WERI-Rb-1 (cell line): ENCODE measurements at regions not wholly inside any gene's neighbourhood (a gene's known extent, or its start where the extent isn't known, plus 50 kb on each side); places are given as distances from the start of the nearest gene placed in this dataset.

Experiments
- DNase-seq: peaks from one replicate; pipeline ENCODE4 v3.0.0-alpha.2; 2020
- H3K27ac ChIP-seq: fragments of 250-450 bp; sonication (Bioruptor Pico); 2 replicates; pipeline ENCODE4 v1.5.1; 2020; ENCODE audit warnings: mild to moderate bottlenecking, moderate library complexity
- H3K27me3 ChIP-seq: fragments of 250-450 bp; sonication (Bioruptor Pico); 2 replicates; pipeline ENCODE4 v1.5.1; 2021; ENCODE audit warnings: mild to moderate bottlenecking, low read depth, moderate library complexity; ENCODE audit not compliant: insufficient read depth, severe bottlenecking
- H3K36me3 ChIP-seq: fragments of 250-450 bp; sonication (Bioruptor Pico); 2 replicates; pipeline ENCODE4 v1.5.1; 2020; ENCODE audit warnings: mild to moderate bottlenecking, moderate library complexity
- H3K4me3 ChIP-seq: 2 replicates; pipeline ENCODE4 v1.5.1; 2011; ENCODE audit warnings: low read depth, mild to moderate bottlenecking, control low read depth, low read length
- H3K9me3 ChIP-seq: fragments of 250-450 bp; sonication (Bioruptor Pico); 2 replicates; pipeline ENCODE4 v1.5.1; 2021; ENCODE audit warnings: mild to moderate bottlenecking, moderate library complexity; ENCODE audit not compliant: severe bottlenecking
- TF ChIP-seq, protein P1 (sequence below): IDR thresholded peaks from 2 replicates; pipeline ENCODE4 v1.5.1; 2011; ENCODE audit warnings: low read depth, mild to moderate bottlenecking, control low read depth, inconsistent platforms, low read length

DNA sequence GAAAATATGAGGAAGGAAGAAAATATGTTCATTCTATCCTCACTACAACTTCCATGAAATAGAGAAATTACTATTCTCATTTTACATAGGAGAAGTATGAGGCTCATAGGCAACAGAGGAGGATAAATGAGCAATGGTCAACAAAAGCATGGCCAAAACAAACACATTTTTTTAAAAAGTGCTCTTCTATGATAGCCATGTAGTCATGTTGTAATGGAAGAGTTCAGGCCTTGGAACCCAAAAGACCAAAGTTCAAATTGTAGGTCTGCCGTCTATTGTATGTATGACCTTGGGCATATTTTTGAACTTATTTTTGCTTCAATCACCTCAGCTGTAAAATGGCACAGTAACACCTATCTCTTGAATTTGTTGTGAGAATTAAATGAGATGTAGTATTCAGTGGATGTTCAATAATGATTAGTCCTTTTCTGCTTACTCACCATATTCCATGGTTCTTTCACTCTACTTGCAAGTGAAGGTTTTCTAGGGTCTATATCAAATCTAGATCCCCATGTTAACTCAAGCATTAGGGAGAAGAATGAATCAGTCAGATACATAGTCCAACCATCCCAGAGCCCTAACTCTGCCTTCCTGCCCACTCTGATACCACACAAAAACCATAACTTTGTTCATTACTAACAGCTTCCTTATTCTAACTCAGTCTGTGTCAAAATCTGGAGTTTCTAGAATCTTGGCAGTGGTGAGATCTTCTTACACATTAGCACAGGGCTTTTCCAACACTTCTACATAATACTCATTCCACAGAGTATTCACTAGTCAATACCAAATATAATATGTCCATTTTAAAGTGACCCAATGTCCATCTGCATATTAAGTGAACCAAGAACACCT lies 353.2 kb downstream of the PLPP3 start:
- Histone ChIP-seq H3K27ac (no peak overlapping the region), H3K27me3 (no peaks in the 10 kb centered on the region), H3K36me3 (no peaks in the 10 kb centered on the region), H3K4me3 (no peak overlapping the region), H3K9me3 (no peaks in the 10 kb centered on the region)
- TF ChIP-seq, protein P1, sequence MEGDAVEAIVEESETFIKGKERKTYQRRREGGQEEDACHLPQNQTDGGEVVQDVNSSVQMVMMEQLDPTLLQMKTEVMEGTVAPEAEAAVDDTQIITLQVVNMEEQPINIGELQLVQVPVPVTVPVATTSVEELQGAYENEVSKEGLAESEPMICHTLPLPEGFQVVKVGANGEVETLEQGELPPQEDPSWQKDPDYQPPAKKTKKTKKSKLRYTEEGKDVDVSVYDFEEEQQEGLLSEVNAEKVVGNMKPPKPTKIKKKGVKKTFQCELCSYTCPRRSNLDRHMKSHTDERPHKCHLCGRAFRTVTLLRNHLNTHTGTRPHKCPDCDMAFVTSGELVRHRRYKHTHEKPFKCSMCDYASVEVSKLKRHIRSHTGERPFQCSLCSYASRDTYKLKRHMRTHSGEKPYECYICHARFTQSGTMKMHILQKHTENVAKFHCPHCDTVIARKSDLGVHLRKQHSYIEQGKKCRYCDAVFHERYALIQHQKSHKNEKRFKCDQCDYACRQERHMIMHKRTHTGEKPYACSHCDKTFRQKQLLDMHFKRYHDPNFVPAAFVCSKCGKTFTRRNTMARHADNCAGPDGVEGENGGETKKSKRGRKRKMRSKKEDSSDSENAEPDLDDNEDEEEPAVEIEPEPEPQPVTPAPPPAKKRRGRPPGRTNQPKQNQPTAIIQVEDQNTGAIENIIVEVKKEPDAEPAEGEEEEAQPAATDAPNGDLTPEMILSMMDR: no peak
- DNase-seq: no peak

DNA sequence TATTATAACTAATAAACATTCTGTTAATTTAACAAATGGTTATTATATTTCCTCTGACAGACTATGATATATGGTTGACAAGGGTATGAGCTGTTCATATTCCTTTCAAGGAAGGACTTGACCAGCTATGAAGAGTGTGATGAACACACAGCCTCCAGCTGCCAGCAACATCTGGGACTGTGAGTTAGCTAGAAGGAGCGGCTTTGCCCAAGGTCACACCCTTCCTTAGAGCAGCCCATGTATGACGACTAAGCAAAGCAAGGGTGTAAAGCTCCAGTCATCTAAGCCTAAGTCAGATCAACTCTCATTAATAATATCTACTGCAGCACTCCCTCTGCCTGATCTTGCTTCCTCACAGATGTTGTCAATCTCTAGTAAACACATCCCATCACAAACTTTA lies 355.4 kb downstream of the PLPP3 start:
- Histone ChIP-seq H3K27me3 (no peaks in the 10 kb centered on the region), H3K9me3 (no peaks in the 10 kb centered on the region), H3K4me3 (no peak overlapping the region), H3K27ac (no peak overlapping the region), H3K36me3 (no peaks in the 10 kb centered on the region)
- no peak for DNase-seq
- TF ChIP-seq, protein P1: no peak

DNA sequence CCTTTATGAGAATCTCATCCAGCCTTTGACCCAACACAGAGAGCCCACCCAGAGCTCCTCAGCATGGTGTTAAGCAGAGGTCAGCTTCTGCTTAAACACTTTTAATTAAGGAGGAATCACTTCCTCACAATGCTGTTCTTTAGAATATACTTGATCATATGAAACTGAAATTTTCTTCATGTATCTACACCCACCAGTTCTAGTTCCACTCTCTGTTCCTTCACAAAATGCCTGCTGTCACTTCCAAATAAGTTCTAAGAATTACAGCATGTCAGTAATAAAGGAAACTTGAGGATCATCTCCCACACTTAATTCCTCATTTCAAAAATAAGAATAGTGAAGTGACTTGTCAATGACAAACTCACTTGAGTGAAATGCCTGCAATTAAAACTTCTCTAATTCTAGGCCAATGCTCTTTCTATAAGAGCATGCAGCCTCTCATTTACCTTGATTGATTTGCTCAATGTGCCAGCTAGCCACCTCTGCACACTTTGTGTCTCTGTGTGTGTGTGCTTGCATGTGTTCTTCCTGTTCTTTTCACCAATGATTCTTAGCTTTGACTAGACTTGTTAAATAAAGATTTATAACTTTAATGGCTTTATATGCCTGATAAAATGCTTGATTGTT lies 356.3 kb downstream of the PLPP3 start:
- no peaks in the 10 kb centered on the region for H3K27me3 ChIP-seq
- no peak for DNase-seq
- no peak overlapping the region for H3K27ac ChIP-seq
- H3K36me3 ChIP-seq: no peaks in the 10 kb centered on the region
- H3K4me3 ChIP-seq: no peak overlapping the region
- TF ChIP-seq, protein P1: no peak
- no peaks in the 10 kb centered on the region for H3K9me3 ChIP-seq

DNA sequence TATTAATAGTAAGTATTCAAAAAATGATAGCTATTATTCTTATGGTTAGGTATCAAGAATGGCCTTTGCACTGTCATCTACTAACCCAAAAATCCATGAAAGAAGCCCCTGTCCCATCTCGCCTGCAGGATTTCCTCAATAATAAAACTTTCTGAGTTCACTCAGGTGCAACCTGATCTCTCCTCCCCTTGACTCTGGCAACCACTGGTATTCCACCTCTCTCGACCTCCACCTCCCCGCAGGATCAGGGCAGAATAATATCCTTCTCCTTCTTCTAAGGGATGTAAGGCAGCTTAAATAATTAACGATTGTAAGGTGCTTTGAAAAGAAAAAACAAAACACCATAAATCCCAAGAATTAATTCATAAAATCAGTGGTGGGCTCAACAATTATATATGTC lies 359.3 kb downstream of the PLPP3 start:
- no peaks in the 10 kb centered on the region for H3K36me3 ChIP-seq
- H3K9me3 ChIP-seq: no peaks in the 10 kb centered on the region
- no peak overlapping the region for H3K4me3 ChIP-seq
- DNase-seq: no peak
- H3K27me3 ChIP-seq: no peaks in the 10 kb centered on the region
- H3K27ac ChIP-seq: no peak overlapping the region
- TF ChIP-seq, protein P1: no peak

DNA sequence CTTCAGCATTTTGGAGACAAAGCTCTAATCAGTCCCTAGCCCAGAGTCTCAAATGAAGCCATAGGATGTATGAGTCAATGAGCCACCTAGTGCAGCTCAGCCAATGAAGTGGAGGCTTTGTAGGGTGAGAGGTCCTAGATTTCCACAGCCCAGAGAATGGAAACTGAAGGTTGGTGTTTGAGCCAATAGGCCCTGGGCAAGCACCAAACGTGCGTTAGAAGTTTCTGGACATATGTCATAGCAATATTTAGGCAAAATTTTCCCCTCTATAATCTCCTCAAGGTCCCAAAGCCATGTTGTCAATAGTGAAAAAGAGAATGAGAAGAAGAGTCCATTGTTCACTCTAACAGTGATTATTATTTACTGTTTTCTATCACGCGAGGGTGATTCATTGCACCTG lies 361.3 kb downstream of the PLPP3 start:
- Histone ChIP-seq H3K36me3 (no peaks in the 10 kb centered on the region), H3K4me3 (no peak overlapping the region), H3K9me3 (no peaks in the 10 kb centered on the region), H3K27ac (no peak overlapping the region), H3K27me3 (no peaks in the 10 kb centered on the region)
- no peak for DNase-seq
- TF ChIP-seq, protein P1: no peak
